ENCODE measurements at regions not wholly inside any gene's neighbourhood (a gene's known extent, or its start where the extent isn't known, plus 50 kb on each side); places are given as distances from the start of the nearest gene placed in this dataset.

DNA sequence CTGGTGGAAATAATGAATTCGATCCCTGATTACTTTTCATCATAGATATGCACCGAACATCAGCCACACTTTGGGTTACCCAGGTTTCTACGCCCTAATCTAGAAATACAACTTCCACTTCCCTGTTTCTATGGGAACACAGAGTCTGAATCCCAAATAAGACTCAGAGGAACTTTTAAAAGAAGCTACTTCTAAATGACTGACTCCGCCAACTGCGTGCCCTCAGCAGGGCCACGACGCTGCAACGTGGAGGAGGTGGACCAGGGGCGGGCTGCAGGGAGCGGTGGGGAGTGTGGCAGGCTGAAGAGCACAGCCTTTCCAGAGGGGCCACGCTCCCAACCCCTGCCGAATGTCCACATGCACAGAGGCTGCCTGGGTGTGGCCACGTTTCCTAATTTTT lies 304.0 kb downstream of the SHANK2 start:
- ATAC-seq: no peak
- DNase-seq (ENCODE audit: low spot score): no peak
- FAIRE-seq: no peak
- no peaks in the 10 kb centered on the region for H3K79me2 ChIP-seq (ENCODE audit: insufficient read depth, low read length)
- no peak overlapping the region for H3K27ac ChIP-seq (ENCODE audit: extremely low read length, insufficient read depth, low read length)
- intact Hi-C loops (cut with micrococcal nuclease; ENCODE audit: unreplicated experiment) (no loop called here), in situ Hi-C loops (cut with HindIII; ENCODE audit: extremely low pct_ligation_motif_present, low pct_unique_long_range_greater_than_20kb) (no loop called here)
- no peaks in the 10 kb centered on the region for H3K4me1 ChIP-seq (ENCODE audit: insufficient read depth, low read length)
- WGBS (ENCODE audit: low lambda C conversion rate): 97% methylated on average over 13 of the region's 13 CpGs
- BruUV-seq (replicated peaks): no TSS peak
- H2AFZ ChIP-seq (ENCODE audit: low read length): no peak overlapping the region
- no peak for TF ChIP-seq ZNF12 (CRISPR knock-in tag; IDR thresholded peaks at IDR 0.05)
- TF ChIP-seq SMARCE1 (IDR thresholded peaks at IDR 0.05; ENCODE audit: borderline replicate concordance): no peak
- TF ChIP-seq ZNF232 (CRISPR knock-in tag; IDR thresholded peaks at IDR 0.05; ENCODE audit: borderline replicate concordance): no peak
- TF ChIP-seq, protein P1, sequence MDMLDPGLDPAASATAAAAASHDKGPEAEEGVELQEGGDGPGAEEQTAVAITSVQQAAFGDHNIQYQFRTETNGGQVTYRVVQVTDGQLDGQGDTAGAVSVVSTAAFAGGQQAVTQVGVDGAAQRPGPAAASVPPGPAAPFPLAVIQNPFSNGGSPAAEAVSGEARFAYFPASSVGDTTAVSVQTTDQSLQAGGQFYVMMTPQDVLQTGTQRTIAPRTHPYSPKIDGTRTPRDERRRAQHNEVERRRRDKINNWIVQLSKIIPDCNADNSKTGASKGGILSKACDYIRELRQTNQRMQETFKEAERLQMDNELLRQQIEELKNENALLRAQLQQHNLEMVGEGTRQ (IDR thresholded peaks at IDR 0.05; ENCODE audit: low read depth, low read length): no peak
- TF ChIP-seq, protein P1 (CRISPR knock-in tag; IDR thresholded peaks at IDR 0.05; ENCODE audit: borderline replicate concordance): no peak
- TF ChIP-seq ZNF7 (CRISPR knock-in tag; IDR thresholded peaks at IDR 0.05): no peak
- TF ChIP-seq ZNF484 (CRISPR knock-in tag; IDR thresholded peaks at IDR 0.05; ENCODE audit: borderline replicate concordance, low read depth): no peak
- TF ChIP-seq SP2 (CRISPR knock-in tag; IDR thresholded peaks at IDR 0.05): no peak
- no peak for TF ChIP-seq ADNP (CRISPR knock-in tag; IDR thresholded peaks at IDR 0.05)
- TF ChIP-seq AKAP8 (CRISPR knock-in tag; IDR thresholded peaks at IDR 0.05): no peak
- TF ChIP-seq, protein P2, sequence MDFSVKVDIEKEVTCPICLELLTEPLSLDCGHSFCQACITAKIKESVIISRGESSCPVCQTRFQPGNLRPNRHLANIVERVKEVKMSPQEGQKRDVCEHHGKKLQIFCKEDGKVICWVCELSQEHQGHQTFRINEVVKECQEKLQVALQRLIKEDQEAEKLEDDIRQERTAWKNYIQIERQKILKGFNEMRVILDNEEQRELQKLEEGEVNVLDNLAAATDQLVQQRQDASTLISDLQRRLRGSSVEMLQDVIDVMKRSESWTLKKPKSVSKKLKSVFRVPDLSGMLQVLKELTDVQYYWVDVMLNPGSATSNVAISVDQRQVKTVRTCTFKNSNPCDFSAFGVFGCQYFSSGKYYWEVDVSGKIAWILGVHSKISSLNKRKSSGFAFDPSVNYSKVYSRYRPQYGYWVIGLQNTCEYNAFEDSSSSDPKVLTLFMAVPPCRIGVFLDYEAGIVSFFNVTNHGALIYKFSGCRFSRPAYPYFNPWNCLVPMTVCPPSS (IDR thresholded peaks at IDR 0.05): no peak
- TF ChIP-seq, protein P3, sequence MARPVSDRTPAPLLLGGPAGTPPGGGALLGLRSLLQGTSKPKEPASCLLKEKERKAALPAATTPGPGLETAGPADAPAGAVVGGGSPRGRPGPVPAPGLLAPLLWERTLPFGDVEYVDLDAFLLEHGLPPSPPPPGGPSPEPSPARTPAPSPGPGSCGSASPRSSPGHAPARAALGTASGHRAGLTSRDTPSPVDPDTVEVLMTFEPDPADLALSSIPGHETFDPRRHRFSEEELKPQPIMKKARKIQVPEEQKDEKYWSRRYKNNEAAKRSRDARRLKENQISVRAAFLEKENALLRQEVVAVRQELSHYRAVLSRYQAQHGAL (CRISPR knock-in tag; IDR thresholded peaks at IDR 0.05; ENCODE audit: not compliant biosample characterization): no peak
- no peak for TF ChIP-seq FOXM1 (CRISPR knock-in tag; IDR thresholded peaks at IDR 0.05)
- TF ChIP-seq E2F5 (CRISPR knock-in tag; conservative IDR thresholded peaks at IDR 0.05): no peak
- no peak for TF ChIP-seq SRSF1 (optimal IDR thresholded peaks at IDR 0.05; ENCODE audit: low read depth, low read length)
- TF ChIP-seq, protein P4, sequence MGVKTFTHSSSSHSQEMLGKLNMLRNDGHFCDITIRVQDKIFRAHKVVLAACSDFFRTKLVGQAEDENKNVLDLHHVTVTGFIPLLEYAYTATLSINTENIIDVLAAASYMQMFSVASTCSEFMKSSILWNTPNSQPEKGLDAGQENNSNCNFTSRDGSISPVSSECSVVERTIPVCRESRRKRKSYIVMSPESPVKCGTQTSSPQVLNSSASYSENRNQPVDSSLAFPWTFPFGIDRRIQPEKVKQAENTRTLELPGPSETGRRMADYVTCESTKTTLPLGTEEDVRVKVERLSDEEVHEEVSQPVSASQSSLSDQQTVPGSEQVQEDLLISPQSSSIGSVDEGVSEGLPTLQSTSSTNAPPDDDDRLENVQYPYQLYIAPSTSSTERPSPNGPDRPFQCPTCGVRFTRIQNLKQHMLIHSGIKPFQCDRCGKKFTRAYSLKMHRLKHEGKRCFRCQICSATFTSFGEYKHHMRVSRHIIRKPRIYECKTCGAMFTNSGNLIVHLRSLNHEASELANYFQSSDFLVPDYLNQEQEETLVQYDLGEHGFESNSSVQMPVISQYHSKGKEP (CRISPR knock-in tag; IDR thresholded peaks at IDR 0.05): no peak
- peaks cover 8% of the 10 kb centered on the region; the same call in 1 of the 2 replicates for H4K20me1 ChIP-seq (ENCODE audit: insufficient read depth, low read length)
- H3K4me2 ChIP-seq (ENCODE audit: low read depth, low read length): no peak overlapping the region
- H3K9ac ChIP-seq (ENCODE audit: insufficient read depth, low read depth, low read length): no peak overlapping the region
- H3K4me3 ChIP-seq (replicated peaks in 1 of 3; ENCODE audit: insufficient read depth in 1 of 3, low read depth in 2 of 3, low read length in 3 of 3): no peak overlapping the region
- no peaks in the 10 kb centered on the region for H3K27me3 ChIP-seq (ENCODE audit: control insufficient read depth in 1 of 2, insufficient read depth in 2 of 2, low read length in 2 of 2)
- POLR2A ChIA-PET: no interaction called here
- H3K36me3 ChIP-seq (replicated peaks in 1 of 2; ENCODE audit: control insufficient read depth in 1 of 2, insufficient read depth in 2 of 2, low read length in 2 of 2): peaks cover 8 to 49% of the 10 kb centered on the region in 2 experiments; a peak in 3 of 5 replicates
- CTCF ChIA-PET (ENCODE audit: low intra/inter-chr PET ratio, low total read pairs): no interaction called here
- peaks cover 18% of the 10 kb centered on the region for H3K9me3 ChIP-seq (ENCODE audit: low read length)
